Stimulated activated CD8-positive, alpha-beta memory T cell treated with anti-CD3 and anti-CD28 coated beads, Interleukin-4, amount 100 ng/mL, for 4 hours (primary cell): ENCODE measurements at regions not wholly inside any gene's neighbourhood (a gene's known extent, or its start where the extent isn't known, plus 50 kb on each side); places are given as distances from the start of the nearest gene placed in this dataset.

ENCODE experiments used
- DNase-seq, 2 donors: peaks; one replicate each; pipeline ENCODE4 v3.0.0-alpha.2; 2020; ENCODE audit warnings: low read depth in 2 of 2, low spot score in 1 of 2

DNA sequence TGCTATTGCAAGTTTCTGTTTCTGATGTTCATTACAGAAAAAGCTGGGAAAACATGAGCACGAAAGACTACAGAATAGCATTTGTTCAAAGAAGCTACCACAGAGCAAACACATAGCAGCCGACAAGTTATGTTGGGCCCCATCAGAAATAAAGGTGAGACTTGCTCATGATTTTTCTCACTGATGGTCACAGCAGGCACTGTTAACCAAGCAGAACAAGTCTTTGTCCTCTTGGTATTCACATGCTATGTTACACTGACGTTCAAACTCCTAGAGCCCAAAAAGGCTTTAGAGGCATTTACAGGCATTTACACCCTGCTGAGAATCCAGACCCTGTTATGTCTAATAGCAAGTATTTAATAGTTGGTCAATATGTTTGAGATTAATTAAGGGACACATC lies 235.0 kb upstream of the HNMT start:
- DNase-seq = no peak

DNA sequence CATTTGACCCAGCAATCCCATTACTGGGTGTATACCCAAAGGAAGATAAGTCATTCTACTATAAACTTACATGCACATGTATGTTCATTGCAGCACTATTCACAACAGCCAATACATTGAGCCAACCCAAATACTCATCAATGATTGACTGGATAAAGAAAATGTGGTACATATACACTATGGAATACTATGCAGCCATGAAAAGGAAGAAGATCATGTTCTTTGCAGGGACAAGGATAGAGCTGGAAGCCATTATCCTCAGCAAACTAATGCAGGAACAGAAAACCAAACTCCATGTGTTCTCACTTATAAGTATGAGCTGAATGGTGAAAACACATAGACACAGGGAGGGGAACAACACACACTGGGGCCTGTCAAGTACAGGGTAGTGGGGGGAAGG lies 226.7 kb upstream of the HNMT start:
- no peak for DNase-seq

DNA sequence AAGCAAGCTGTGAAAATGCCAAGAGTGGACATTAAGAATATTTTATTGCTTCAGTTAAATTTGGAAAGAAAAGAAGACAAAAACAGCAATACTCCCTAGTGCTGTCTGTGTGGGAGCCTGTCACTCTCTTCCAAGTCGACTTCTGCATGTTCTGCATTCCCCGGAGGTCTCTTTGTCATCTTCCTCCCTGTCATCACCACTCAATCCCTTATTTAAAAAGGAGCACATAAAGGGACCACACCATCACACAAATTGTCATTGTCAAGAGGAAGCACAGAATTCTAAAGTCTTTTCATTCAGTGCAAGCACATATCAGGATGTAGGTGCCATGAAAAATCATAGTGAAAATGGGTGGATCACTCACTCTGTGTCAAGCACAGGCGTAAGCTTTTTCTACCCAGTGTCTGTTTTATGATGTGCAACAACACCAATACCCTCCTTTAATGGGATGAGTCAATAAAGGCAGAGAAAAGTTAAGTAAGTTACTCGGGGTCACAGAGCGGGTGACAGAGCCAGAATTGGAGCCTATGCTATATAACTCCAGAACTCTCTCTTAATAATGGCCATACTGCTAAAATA lies 222.4 kb upstream of the HNMT start:
- no peak for DNase-seq

DNA sequence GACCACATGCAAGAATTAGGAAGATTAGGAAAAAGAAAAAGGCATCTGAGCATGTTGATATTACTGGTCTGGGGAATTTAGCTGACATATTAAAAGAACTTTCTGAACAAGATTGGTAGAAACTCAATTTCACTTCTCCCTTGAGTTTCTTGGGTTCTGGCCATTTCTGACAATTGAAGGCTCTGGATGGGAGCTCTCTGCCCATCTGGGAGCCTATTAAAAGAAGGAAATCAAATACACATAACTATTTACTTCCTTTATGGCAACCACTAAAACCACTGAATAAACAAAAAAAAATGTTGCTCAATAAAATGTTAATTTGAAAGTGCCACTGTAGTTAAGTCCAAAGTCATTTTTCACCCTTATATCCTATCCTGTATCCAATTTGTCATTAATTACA lies 216.8 kb upstream of the HNMT start:
- DNase-seq = no peak

DNA sequence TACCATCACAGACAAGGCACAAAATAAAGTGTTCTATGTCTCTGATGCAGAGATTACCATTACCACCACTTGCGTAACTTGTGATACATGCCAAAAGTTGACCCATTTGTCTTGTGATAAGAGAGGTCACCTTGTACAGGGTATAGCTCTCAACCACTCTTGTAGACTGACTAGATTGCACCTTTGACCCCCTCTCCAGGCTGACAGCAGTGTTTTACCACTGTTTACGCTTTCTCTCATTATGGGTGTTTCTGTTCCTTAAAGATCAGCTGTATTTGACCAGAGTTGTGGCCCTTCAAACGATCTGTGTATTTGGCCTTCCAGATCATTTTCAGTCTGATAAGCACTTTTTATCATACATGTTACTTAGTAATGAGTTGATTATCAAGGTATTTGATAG lies 215.7 kb upstream of the HNMT start:
- no peak for DNase-seq

DNA sequence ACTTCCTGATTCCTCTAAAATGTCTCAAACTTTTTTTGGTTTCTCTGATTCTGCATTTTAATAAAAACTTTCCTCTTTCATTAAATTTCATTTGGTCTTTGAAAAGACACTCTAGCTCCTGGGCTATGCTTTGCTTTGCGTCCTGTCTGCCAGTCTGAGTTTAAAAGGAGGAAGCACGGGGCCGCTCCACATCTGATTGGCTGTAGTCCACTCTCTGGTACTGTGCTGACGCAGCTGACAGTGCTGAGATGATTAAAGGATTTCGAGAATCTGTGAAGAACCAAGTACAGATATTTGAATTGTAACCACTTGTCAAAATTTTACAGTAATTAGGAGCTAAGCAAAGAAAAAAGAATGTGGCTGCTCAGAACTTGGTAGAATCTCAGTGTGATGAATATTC lies 199.6 kb upstream of the HNMT start:
- DNase-seq = no peak

DNA sequence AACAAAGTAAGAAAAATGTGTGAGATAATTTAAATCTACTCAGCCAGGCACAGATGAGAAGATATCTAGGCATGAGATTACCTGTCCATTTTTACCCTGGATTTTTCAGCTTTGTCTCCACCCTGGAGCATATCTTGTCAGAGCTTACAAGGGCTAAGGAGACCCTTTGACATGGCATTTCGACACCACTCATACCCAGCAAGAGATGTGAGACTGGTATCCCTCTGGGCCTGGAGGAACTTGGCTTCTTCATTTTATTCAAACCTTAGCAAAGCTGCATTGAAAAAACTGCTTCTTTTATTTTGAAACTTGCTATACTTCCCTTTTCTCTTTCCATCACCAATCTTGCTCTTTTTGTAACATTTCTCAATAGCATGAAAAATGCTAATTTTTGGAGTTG lies 194.9 kb upstream of the HNMT start:
- DNase-seq = no peak

DNA sequence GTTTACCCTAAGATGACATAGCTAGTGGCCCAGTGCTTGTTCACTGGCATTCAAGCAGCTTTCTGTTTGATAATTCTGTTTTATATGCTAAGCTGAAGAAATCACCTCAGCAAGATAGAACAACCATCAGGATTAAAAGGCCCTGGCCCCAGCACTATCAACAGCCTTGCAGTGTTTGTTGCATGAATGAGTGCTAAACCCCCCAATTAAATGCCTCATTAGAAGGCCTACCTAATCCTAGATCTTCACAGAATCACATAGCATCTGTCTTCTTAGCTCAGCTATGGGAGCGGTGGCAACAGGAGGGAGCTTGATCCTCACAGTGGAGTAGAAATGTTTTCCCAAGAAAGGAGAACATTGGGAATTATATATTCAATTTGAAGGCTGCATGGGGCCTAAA lies 194.1 kb upstream of the HNMT start:
- no peak for DNase-seq

DNA sequence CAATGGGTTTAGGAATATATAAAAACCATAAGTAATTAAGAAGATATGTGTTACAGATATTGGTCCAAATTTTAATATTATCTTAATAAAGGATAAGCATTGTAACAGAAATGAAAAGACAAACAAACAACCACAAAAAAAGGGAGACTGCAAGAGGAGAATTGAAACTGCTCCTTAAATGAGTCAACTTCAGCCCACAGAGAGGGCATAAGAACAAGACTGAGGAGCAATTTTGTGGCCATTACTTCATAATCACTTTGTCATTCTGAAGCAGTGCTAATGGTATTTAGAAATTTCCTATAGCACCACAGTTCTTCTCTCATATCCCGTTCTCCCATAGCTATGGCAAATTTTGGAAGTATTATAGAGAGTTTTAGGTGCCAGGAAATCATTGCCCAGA lies 193.2 kb upstream of the HNMT start:
- no peak for DNase-seq

DNA sequence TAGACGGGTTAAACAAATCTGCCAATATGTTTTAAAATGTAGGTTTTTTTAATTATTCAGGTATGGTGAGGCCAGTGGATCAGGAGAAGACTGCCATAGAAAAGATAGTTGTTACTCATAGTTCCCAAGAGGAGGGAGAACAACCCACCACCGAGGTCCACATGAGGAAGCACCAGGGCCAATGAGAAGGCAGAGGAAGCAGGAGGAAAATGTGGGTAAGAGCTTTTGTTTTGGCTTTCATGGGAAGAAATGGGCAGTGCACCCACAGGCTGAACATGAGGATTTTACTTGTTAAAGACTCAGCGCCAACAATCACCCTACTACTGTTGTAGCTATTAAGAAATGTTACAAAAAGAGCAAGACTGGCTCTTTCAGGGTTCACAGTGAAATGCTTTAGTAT lies 191.8 kb upstream of the HNMT start:
- DNase-seq = no peak

DNA sequence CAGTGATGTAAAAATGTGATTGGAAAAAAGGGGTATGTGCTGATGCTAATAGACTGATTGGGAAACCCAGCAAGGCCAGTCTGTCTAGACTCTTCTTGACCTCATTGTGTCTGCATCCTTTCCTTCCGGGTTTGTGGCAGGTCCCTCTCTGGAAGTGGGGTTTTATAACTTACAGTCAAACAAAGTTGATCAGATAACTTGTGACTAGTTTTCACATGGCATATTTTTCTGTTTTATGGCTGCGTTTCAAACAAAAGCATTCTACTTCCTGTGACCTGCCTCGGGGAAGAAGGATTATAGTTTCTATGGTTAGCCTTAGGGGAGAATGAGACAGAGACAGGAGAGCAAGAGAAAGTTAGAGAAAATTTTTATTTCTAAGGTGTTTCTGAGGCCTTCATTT lies 188.7 kb upstream of the HNMT start:
- no peak for DNase-seq

DNA sequence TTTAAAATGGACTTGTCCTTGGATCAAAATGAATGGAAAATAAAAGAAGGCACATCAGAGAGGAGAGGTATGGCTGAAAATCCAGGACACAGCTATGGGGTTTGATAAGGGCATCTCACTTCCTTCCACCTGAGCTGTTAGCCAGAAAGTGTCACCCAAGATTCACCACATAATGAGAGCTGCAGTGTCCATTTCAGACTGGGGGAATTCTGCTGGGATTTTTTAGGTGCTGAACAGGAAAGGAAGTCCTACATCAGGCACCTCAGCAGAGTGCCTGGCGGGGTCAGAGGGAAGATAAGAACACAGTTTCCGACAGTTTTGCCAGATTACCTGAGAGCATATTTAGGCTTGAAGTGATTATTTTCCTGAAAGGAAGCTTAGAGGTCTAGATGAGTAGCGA lies 187.6 kb upstream of the HNMT start:
- DNase-seq = no peak

DNA sequence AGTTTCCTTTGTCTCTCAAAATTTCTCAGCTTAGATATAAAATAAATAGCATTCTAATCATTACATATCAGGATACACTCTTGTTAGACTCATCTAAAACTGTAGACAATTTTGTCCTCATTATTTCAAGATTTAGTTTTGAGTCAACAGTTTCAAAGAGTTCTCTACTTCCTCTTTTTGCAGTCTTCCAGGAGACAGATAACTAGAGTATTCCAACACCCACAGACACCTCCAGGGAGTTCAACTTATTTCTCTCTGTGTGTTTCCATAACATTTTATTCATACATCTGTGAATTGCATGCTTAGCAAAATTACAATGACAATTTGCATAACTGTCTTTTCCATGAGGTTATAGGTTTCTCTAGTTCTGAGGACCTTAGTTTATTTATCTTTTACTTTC lies 166.6 kb upstream of the HNMT start:
- DNase-seq = no peak

DNA sequence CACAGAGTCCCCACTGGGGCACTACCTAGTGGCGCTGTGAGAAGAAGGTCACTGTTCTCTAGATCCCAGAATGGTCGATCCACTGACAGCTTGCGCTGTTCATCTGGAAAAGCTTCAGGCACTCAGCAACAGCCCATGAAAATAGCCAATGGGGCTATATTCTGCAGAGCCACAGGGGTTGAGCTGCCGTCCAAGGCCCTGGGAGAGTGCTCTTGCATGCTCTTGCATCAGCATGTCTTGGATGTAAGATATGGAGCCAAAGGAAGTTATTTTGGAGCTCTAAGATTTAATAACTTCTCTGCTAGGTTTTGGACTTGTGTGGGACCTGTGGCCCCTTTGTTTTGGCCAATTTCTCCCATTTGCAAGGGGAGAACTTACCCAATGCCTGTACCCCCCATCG lies 164.7 kb upstream of the HNMT start:
- no peak for DNase-seq

DNA sequence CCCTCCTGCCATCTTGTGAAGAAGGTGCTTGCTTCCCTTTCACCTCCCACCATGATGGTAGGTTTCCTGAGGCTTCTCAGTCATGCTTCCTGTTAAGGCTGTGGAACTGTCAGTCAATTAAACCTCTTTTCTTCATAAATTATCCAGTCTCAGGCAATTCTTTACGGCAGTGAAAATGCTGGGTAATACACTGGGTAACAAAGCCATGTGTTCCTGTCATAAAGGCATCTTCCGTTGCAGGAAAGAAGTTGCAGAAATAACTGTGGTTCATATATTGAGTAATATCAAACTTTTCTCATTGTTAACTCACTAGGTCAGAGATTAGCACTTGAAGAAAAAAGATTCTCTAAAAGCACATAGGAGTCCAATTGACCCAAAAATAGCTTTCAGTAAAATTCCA lies 163.9 kb upstream of the HNMT start:
- no peak for DNase-seq

DNA sequence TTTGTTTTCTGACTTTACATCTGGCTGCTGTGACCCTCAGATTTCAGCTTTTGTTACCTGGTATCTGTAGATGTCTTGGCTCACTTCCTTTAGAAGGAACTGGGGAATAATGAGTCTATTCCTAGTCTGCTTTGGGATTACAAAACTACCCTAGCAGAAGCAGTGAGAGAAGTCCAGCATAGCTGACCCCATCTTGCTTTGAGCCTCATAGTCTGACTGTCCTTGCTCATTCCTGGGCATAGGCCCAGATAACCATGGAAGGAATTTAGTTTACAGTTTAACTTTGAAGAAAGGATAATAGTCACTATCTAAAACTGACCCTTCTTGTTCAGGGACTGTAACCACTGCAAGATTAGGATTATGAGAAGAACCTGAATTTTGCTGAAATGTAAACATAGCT lies 163.0 kb upstream of the HNMT start:
- DNase-seq = no peak

DNA sequence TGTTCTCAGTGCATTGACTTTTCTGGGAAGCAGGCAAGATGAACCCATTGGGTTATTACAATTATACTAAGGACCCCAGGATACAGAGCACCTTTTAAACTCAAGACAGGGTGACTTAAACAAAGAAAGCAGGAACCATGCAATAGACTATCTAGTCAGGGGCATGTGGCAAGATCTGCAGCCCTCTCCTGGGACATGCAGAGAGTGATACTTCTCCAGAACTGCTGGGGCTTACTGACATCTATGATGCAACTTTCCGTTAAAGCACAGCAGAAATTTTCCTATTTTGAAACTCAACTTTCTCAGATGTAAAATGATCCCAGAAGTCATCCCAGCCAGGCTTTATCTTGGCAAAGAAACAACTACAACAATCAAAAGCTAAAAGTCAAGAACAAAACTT lies 162.2 kb upstream of the HNMT start:
- no peak for DNase-seq

DNA sequence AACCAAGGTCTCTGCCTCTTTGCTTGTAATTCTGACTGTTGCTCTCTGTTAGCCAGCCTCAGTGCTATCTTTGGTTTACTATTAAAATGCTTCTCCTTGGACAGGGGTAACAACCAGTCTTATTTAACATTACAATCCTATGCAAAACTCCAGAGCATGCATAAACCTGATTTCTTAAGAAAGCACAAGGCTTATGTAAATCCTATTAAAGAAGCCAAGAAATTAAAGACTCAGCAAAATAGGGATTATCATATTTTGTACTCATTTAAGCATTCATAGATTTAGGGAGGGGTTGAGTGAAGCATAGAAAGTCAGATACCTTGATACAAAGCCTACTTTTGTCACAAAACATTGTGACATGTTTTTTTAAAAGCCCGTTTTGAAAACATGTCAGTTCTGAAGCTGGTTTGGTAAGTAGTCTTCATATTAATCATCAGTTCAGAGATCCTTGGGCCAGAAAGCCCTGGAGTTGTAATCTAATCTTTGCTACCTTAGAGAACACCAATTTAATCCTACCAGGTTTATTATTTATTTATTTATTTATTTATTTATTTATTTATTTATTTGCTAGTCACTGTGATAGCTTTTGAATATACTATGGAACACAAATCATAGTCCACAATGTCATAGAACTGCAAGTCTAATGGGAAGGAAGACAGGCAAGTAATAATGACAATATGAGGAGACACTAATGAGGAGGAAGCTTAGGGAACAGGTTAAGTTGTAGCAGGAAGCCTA lies 158.0 kb upstream of the HNMT start:
- no peak for DNase-seq

DNA sequence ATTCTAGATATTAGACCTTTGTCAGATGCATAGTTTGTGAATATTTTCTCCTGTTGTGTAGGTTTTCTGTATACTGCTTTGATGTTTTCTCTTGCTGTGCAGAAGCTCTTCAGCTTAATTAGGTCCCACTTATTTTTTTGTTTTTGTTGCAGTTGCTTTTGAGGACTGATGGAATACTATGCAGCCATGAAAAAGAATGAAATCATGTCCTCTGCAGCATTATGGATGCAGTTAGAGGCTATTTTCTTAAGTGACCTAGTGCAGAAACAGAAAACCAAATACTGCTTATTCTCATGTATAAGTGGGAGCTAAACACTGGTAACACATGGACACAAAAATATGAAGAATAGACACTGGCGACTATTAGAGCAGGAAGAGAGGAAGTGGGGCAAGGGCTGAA lies 155.0 kb upstream of the HNMT start:
- no peak for DNase-seq

DNA sequence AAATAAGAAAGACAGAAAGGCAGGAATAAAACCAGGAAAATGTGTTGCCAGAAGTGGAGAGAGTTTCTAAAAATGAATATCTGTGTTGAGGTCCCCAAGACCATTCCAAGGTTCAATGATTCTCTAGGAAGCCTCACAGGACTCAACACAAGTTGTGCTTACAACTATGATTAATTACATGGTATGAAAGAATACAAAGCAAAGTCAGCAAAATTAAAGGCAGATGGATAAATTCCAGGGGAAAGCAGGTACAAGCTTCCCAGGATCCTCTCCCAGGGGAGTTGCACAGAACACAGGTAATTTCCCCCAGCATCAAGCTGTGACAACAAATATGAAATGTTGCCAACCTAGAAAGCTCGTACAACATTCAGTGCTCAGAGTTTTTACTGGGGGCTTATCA lies 154.4 kb upstream of the HNMT start:
- no peak for DNase-seq

DNA sequence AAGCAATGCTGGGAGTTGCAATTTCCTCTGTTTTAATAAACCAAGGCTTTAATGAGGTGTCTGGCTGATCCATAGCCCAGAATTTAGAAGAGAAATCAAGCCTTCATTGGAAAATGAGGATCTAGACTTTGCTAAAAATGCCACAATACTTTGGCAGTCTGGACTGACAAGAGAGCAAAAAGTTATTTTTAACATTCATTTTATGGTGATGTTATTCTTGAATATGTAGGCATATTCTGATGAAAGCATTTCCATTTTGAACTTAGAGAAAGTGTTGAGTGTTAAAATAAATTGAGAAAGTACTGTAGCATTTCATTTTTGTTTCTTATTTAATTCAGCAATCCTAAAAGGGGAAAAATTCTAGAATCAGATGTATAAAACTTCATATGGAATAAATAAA lies 151.8 kb upstream of the HNMT start:
- DNase-seq = no peak

DNA sequence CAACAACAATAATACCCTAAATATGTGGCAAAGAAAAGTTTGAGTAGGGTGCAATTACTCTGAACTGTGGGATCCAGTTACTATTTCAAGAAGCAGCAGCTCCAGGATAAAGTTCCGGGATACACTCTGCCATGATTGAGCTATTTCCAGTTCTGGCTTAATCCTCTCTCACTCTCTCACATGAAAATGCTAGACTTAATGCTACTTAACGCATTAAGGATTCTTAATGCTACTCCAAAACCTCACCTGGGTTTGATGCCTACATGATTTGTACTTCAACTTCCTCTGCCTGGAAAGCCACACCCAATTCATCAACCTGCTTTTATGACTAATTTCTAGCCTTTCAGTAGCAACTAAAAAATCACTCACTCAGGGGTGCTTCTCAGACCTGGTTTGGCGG lies 151.1 kb upstream of the HNMT start:
- no peak for DNase-seq

DNA sequence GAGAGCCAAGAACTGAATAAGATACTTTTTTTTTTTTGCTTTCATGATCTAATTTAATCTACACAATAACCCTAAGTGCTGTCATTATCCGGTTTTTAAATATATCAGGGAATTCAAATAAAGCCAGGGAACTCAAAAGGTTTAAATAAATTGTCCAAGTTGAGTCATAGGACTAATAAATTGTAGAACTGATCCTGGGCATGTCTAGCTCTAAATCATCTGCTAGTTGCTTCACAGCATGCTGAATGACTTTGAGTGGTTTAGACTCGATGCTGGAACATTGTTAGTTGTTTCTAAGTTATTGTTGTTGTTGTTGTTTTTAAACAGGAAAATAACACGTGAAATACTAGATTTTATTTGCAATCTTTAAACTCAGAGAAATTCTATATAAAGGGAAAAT lies 147.2 kb upstream of the HNMT start:
- DNase-seq = no peak
